Liver (tissue), 8 donors: ENCODE measurements at regions not wholly inside any gene's neighbourhood (a gene's known extent, or its start where the extent isn't known, plus 50 kb on each side); places are given as distances from the start of the nearest gene placed in this dataset.
A peak's percentile ranks its signal among the peaks of the same experiment; 100 is the strongest.

ENCODE experiments used
- DNase-seq: peaks from one replicate; pipeline ENCODE4 v3.0.0-alpha.2; 2017; ENCODE audit warnings: low spot score
- H3K27ac ChIP-seq, 2 donors: one replicate each; pipeline ENCODE4 v1.7.0; 2013; ENCODE audit warnings: inconsistent platforms in 2 of 2, low read length in 2 of 2, control low read depth in 1 of 2, low read depth in 1 of 2, mild to moderate bottlenecking in 1 of 2
- H3K27me3 ChIP-seq, 4 donors: one replicate each; pipeline versions ENCODE4 v1.6.1 to v1.7.0; 2013; ENCODE audit warnings: low read length in 3 of 4, inconsistent platforms in 1 of 4, mild to moderate bottlenecking in 1 of 4, moderate library complexity in 1 of 4; ENCODE audit not compliant: control insufficient read depth in 4 of 4, insufficient read depth in 4 of 4
- H3K36me3 ChIP-seq, 4 donors: one replicate each; pipeline versions ENCODE4 v1.6.1 to v1.7.0; 2013; ENCODE audit warnings: low read length in 3 of 4, mild to moderate bottlenecking in 3 of 4, low read depth in 1 of 4, moderate library complexity in 1 of 4; ENCODE audit not compliant: control insufficient read depth in 4 of 4, insufficient read depth in 3 of 4
- H3K4me1 ChIP-seq, 4 donors: one replicate each; pipeline versions ENCODE4 v1.6.1 to v1.7.0; 2013; ENCODE audit warnings: low read length in 3 of 4, mild to moderate bottlenecking in 3 of 4, moderate library complexity in 1 of 4; ENCODE audit not compliant: control insufficient read depth in 4 of 4, insufficient read depth in 4 of 4
- H3K4me3 ChIP-seq, 3 donors: one replicate each; pipeline versions ENCODE4 v1.6.1 to v1.7.0; 2013; ENCODE audit warnings: low read length in 3 of 3, control low read depth in 1 of 3, low read depth in 1 of 3, mild to moderate bottlenecking in 1 of 3
- H3K9ac ChIP-seq, 2 donors: one replicate each; pipeline ENCODE4 v1.7.0; 2013; ENCODE audit warnings: low read length in 2 of 2, mild to moderate bottlenecking in 2 of 2, moderate library complexity in 2 of 2, control low read depth in 1 of 2, low read depth in 1 of 2
- H3K9me3 ChIP-seq, 4 donors: one replicate each; pipeline versions ENCODE4 v1.6.1 to v1.7.0; 2013; ENCODE audit warnings: low read length in 3 of 4; ENCODE audit not compliant: control insufficient read depth in 4 of 4
- ATF3 ChIP-seq: IDR thresholded peaks from 2 replicates; pipeline ENCODE4 v1.6.1; 2016; ENCODE audit warnings: antibody characterized with exemption
- CTCF ChIP-seq: fragments of 150-350 bp; IDR thresholded peaks from 2 replicates; pipeline ENCODE4 v1.5.1; 2017; ENCODE audit warnings: improper control_type of control experiment, low read depth, low read length; ENCODE audit not compliant: missing input control
- EGR1 ChIP-seq, 2 donors: IDR thresholded peaks; 2 replicates each; pipeline ENCODE4 v1.6.1; 2016 to 2018; ENCODE audit warnings: antibody characterized with exemption in 2 of 2, low read depth in 2 of 2
- FOXA1 ChIP-seq: IDR thresholded peaks from 2 replicates; pipeline ENCODE4 v1.6.1; 2016; ENCODE audit warnings: antibody characterized with exemption
- FOXA2 ChIP-seq: IDR thresholded peaks from 2 replicates; pipeline ENCODE4 v1.6.1; 2016; ENCODE audit warnings: antibody characterized with exemption
- GABPA ChIP-seq, 2 donors: IDR thresholded peaks in 1 of 2; conservative IDR thresholded peaks in 1 of 2; 2 replicates each; pipeline ENCODE4 v1.6.1; 2016; ENCODE audit warnings: antibody characterized with exemption in 2 of 2, mild to moderate bottlenecking in 1 of 2, moderate library complexity in 1 of 2
- HNF4A ChIP-seq, 2 donors: conservative IDR thresholded peaks; 2 replicates each; pipeline ENCODE4 v1.6.1; 2016; ENCODE audit warnings: antibody characterized with exemption in 2 of 2, mild to moderate bottlenecking in 2 of 2
- HNF4G ChIP-seq: IDR thresholded peaks from 2 replicates; pipeline ENCODE4 v1.6.1; 2016; ENCODE audit warnings: antibody characterized with exemption
- JUND ChIP-seq, 2 donors: IDR thresholded peaks; 2 replicates each; pipeline ENCODE4 v1.6.1; 2016; ENCODE audit warnings: antibody characterized with exemption in 2 of 2
- MAX ChIP-seq: IDR thresholded peaks from 2 replicates; pipeline ENCODE4 v1.6.1; 2016; ENCODE audit warnings: antibody characterized with exemption
- NR2F2 ChIP-seq: IDR thresholded peaks from 2 replicates; pipeline ENCODE4 v1.6.1; 2016; ENCODE audit warnings: antibody characterized with exemption
- RAD21 ChIP-seq, 2 donors: IDR thresholded peaks; 2 replicates each; pipeline ENCODE4 v1.6.1; 2016; ENCODE audit warnings: antibody characterized with exemption in 2 of 2, mild to moderate bottlenecking in 2 of 2
- REST ChIP-seq: IDR thresholded peaks from 2 replicates; pipeline ENCODE4 v1.6.1; 2016; ENCODE audit warnings: antibody characterized with exemption, mild to moderate bottlenecking
- RXRA ChIP-seq, 2 donors: IDR thresholded peaks; 2 replicates each; pipeline ENCODE4 v1.6.1; 2017 to 2018; ENCODE audit warnings: antibody characterized with exemption in 2 of 2, mild to moderate bottlenecking in 1 of 2
- SP1 ChIP-seq: IDR thresholded peaks from 2 replicates; pipeline ENCODE4 v1.6.1; 2018; ENCODE audit warnings: antibody characterized with exemption, mild to moderate bottlenecking
- TAF1 ChIP-seq: conservative IDR thresholded peaks from 2 replicates; pipeline ENCODE4 v1.6.1; 2016; ENCODE audit warnings: antibody characterized with exemption, mild to moderate bottlenecking
- YY1 ChIP-seq: IDR thresholded peaks from 2 replicates; pipeline ENCODE4 v1.6.1; 2016; ENCODE audit warnings: antibody characterized with exemption, mild to moderate bottlenecking
- ZBTB33 ChIP-seq: IDR thresholded peaks from 2 replicates; pipeline ENCODE4 v1.6.1; 2016; ENCODE audit warnings: antibody characterized with exemption
- WGBS: extraction: QIAGEN DNeasy Blood & Tissue Kit; methylation state at CpG from one replicate; pipeline ENCODE4 v1.1.7; 2013; 5-methylcytosine and 5-hydroxymethylcytosine counted together
- donor health status: healthy.
- donor health status: healthy.
- donor health status: healthy.
- donor health status: healthy.
- donor health status: healthy.

- Histone ChIP-seq H3K9me3 (no peaks in the 10 kb centered on the region), H3K4me1 (peaks cover 0 to 8% (median 3%) of the 10 kb centered on the region in 4 donors), H3K36me3 (no peaks in the 10 kb centered on the region), H3K27ac (no peak overlapping the region), H3K9ac (no peak overlapping the region), H3K27me3 (no peaks in the 10 kb centered on the region), H3K4me3 (no peak overlapping the region)
- 93% methylated on average over 8 of the region's 8 CpGs for WGBS
- no peak for DNase-seq
- TF ChIP-seq NR2F2 = no peak
- TF ChIP-seq SP1 = no peak
- TF ChIP-seq YY1 = no peak
- no peak for TF ChIP-seq ATF3
- TF ChIP-seq JUND (IDR thresholded peaks at IDR 0.05) = no peak
- no peak for TF ChIP-seq HNF4G
- TF ChIP-seq HNF4A (conservative IDR thresholded peaks at IDR 0.05) = no peak
- no peak for TF ChIP-seq CTCF
- no peak for TF ChIP-seq FOXA1
- TF ChIP-seq REST = no peak
These were observed 82.8 kb upstream of the EEPD1 start for GRCh38 chr7:36070230-36070629.

GRCh38 chr7:36071605-36072004 is 81.4 kb upstream of the EEPD1 start:
- WGBS = 96% methylated on average over 1 of the region's 1 CpG
- H3K27me3 ChIP-seq = no peaks in the 10 kb centered on the region
- no peaks in the 10 kb centered on the region for H3K36me3 ChIP-seq
- H3K9me3 ChIP-seq = no peaks in the 10 kb centered on the region
- H3K27ac ChIP-seq = no peak overlapping the region
- H3K4me1 ChIP-seq = peaks cover 0 to under 1% (median 0%) of the 10 kb centered on the region in 4 donors
- no peak for DNase-seq
- no peak overlapping the region for H3K4me3 ChIP-seq
- H3K9ac ChIP-seq = no peak overlapping the region
- TF ChIP-seq JUND (IDR thresholded peaks at IDR 0.05) (peak; percentile 48 to 64), SP1 (peak; percentile 44), MAX (peak; percentile 52), REST (peak; percentile 28), HNF4A (conservative IDR thresholded peaks at IDR 0.05) (peak; percentile 83 to 89), TAF1 (no peak), GABPA (IDR thresholded peaks at IDR 0.05 in 1 of 2, conservative IDR thresholded peaks at IDR 0.05 in 1 of 2) (no peak), ZBTB33 (peak; percentile 64), FOXA2 (peak; percentile 62), CTCF (no peak), NR2F2 (no peak), FOXA1 (peak; percentile 72), RAD21 (IDR thresholded peaks at IDR 0.05) (peak; percentile 46 to 50), HNF4G (no peak), EGR1 (IDR thresholded peaks at IDR 0.05; ENCODE audit: low read depth in 2 of 2) (peak in 1 of 2 donors; percentile 9), RXRA (IDR thresholded peaks at IDR 0.05) (peak; percentile 78 to 82), YY1 (peak; percentile 82)
